Kidney epithelial cell (primary cell): ENCODE measurements at regions not wholly inside any gene's neighbourhood (a gene's known extent, or its start where the extent isn't known, plus 50 kb on each side); places are given as distances from the start of the nearest gene placed in this dataset.

Experiments used
- DNase-seq: peaks from one replicate; pipeline ENCODE4 v3.0.0-alpha.2; 2010; ENCODE audit warnings: low read depth
- H3K27me3 ChIP-seq: 2 replicates; pipeline ENCODE4 v1.6.0; 2011; ENCODE audit warnings: low read length; ENCODE audit not compliant: control insufficient read depth, insufficient read depth
- H3K36me3 ChIP-seq: 2 replicates; pipeline ENCODE4 v1.5.1; 2011; ENCODE audit warnings: low read length; ENCODE audit not compliant: control insufficient read depth, insufficient read depth
- H3K4me3 ChIP-seq: 2 replicates; pipeline ENCODE4 v1.5.1; 2011; ENCODE audit warnings: low read depth, mild to moderate bottlenecking, control low read depth, low read length
- CTCF ChIP-seq: IDR thresholded peaks from 2 replicates; pipeline ENCODE4 v1.5.1; 2011; ENCODE audit warnings: mild to moderate bottlenecking, moderate library complexity, low read length, control low read depth, inconsistent platforms; ENCODE audit not compliant: insufficient read depth, poor library complexity, severe bottlenecking

- Histone ChIP-seq H3K36me3 (no peaks in the 10 kb centered on the region), H3K4me3 (no peak overlapping the region), H3K27me3 (peaks cover 8% of the 10 kb centered on the region)
- TF ChIP-seq CTCF = no peak
- no peak for DNase-seq
These were observed 116.8 kb downstream of the RMI2 start for GRCh38 chr16:11462036-11462435.

GRCh38 chr16:11462861-11463260 is 117.6 kb downstream of the RMI2 start:
- no peak overlapping the region for H3K4me3 ChIP-seq
- H3K36me3 ChIP-seq = no peaks in the 10 kb centered on the region
- no peak for TF ChIP-seq CTCF
- H3K27me3 ChIP-seq = peaks cover 8% of the 10 kb centered on the region
- no peak for DNase-seq

- Histone ChIP-seq H3K4me3 (no peak overlapping the region), H3K27me3 (peaks cover 9% of the 10 kb centered on the region), H3K36me3 (no peaks in the 10 kb centered on the region)
- no peak for DNase-seq
- no peak for TF ChIP-seq CTCF
These were observed 119.0 kb downstream of the RMI2 start for GRCh38 chr16:11464241-11464640.

GRCh38 chr16:11465675-11466074 is 120.4 kb downstream of the RMI2 start:
- TF ChIP-seq CTCF = no peak

GRCh38 chr16:11470676-11471415 is 115.9 kb downstream of the LITAF start:
- DNase-seq = no peak
- Histone ChIP-seq H3K4me3 (no peak overlapping the region), H3K27me3 (peaks cover 3% of the 10 kb centered on the region), H3K36me3 (no peaks in the 10 kb centered on the region)
- TF ChIP-seq CTCF = no peak

More at GRCh38 chr16:11465675-11466074, 120.4 kb downstream of the RMI2 start:
- Histone ChIP-seq H3K27me3 (peaks cover 6% of the 10 kb centered on the region), H3K36me3 (no peaks in the 10 kb centered on the region), H3K4me3 (no peak overlapping the region)
- no peak for DNase-seq

GRCh38 chr16:11471548-11471947 is 115.2 kb downstream of the LITAF start:
- H3K4me3 ChIP-seq = no peak overlapping the region
- H3K27me3 ChIP-seq = peaks cover 3% of the 10 kb centered on the region
- no peaks in the 10 kb centered on the region for H3K36me3 ChIP-seq
- no peak for DNase-seq
- no peak for TF ChIP-seq CTCF
